Psoas muscle (tissue), 7 donors: ENCODE measurements at regions not wholly inside any gene's neighbourhood (a gene's known extent, or its start where the extent isn't known, plus 50 kb on each side); places are given as distances from the start of the nearest gene placed in this dataset.
A peak's percentile ranks its signal among the peaks of the same experiment; 100 is the strongest.

Source experiments
- ATAC-seq, 4 donors: fragments of 200-7000 bp; cut with Tn5 transposase; one replicate each; pipeline ENCODE4 v1.9.1; 2020; ENCODE audit warnings: moderate library complexity in 3 of 4, mild to moderate bottlenecking in 2 of 4
- DNase-seq, 2 donors: peaks; one replicate each; pipeline ENCODE4 v3.0.0-alpha.2; 2020
- H3K27ac ChIP-seq: fragments of 200-600 bp; one replicate; pipeline ENCODE4 v1.8.0; 2022
- H3K27me3 ChIP-seq, 3 donors: fragments of 200-600 bp in 1 of 3; one replicate each; pipeline versions ENCODE4 v1.6.1 to v1.8.0; 2013 to 2022; ENCODE audit warnings: low read length in 2 of 3, mild to moderate bottlenecking in 2 of 3, moderate library complexity in 1 of 3; ENCODE audit not compliant: insufficient read depth in 3 of 3
- H3K36me3 ChIP-seq, 2 donors: fragments of 200-600 bp in 1 of 2; one replicate each; pipeline versions ENCODE4 v1.6.1 to v1.8.0; 2013 to 2022; ENCODE audit warnings: low read depth in 1 of 2, mild to moderate bottlenecking in 1 of 2, moderate library complexity in 1 of 2; ENCODE audit not compliant: insufficient read depth in 1 of 2
- H3K4me1 ChIP-seq: fragments of 200-600 bp; one replicate; pipeline ENCODE4 v1.8.0; 2022
- H3K4me3 ChIP-seq: fragments of 200-600 bp; one replicate; pipeline ENCODE4 v1.8.0; 2022; ENCODE audit warnings: mild to moderate bottlenecking
- H3K9me3 ChIP-seq: fragments of 200-600 bp; one replicate; pipeline ENCODE4 v1.8.0; 2022
- WGBS, 3 donors: extraction: QIAGEN DNeasy Blood & Tissue Kit; methylation state at CpG; one replicate each; pipeline versions ENCODE4 v1.1.6 to v1.1.7; 2013; 5-methylcytosine and 5-hydroxymethylcytosine counted together
- intact Hi-C, 2 donors: fragments of 100-400 bp; cut with DNase I; formaldehyde crosslinking; loops; one replicate each; pipeline versions ENCODE4 v1.11.0 to v1.14.2; 2022
- TF ChIP-seq, protein P1 (sequence below): fragments of 200-600 bp; IDR thresholded peaks from one replicate; pipeline ENCODE4 v1.8.0; 2022; ENCODE audit warnings: antibody characterized with exemption
- donor health status: healthy with polysubstance abuse.
- donor health status: DM: no; HTN: no; CAD: no; lungs with moderate emphysema.
- donor health status: Bipolar disorder and iron deficiency.
- donor health status: healthy.
- donor health status: DM: yes; HTN: yes; CAD: no.
- donor health status: DM: no; HTN: no; CAD: no.
- donor health status: DM: yes; HTN: yes; CAD: no.

- WGBS, 3 donors = 86 to 94% (median 88%) methylated on average over 4 of the region's 4 CpGs
- TF ChIP-seq, protein P1, sequence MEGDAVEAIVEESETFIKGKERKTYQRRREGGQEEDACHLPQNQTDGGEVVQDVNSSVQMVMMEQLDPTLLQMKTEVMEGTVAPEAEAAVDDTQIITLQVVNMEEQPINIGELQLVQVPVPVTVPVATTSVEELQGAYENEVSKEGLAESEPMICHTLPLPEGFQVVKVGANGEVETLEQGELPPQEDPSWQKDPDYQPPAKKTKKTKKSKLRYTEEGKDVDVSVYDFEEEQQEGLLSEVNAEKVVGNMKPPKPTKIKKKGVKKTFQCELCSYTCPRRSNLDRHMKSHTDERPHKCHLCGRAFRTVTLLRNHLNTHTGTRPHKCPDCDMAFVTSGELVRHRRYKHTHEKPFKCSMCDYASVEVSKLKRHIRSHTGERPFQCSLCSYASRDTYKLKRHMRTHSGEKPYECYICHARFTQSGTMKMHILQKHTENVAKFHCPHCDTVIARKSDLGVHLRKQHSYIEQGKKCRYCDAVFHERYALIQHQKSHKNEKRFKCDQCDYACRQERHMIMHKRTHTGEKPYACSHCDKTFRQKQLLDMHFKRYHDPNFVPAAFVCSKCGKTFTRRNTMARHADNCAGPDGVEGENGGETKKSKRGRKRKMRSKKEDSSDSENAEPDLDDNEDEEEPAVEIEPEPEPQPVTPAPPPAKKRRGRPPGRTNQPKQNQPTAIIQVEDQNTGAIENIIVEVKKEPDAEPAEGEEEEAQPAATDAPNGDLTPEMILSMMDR = no peak
- Histone ChIP-seq H3K9me3 (no peaks in the 10 kb centered on the region), H3K36me3 (no peaks in the 10 kb centered on the region), H3K4me1 (no peaks in the 10 kb centered on the region), H3K4me3 (no peak overlapping the region), H3K27ac (no peak overlapping the region), H3K27me3 (no peaks in the 10 kb centered on the region)
- no peak for ATAC-seq
- intact Hi-C loops = no loop called here
- no peak for DNase-seq
Observed at GRCh38 chr10:10849306-10849705, 168.4 kb upstream of the CELF2 start.

DNA sequence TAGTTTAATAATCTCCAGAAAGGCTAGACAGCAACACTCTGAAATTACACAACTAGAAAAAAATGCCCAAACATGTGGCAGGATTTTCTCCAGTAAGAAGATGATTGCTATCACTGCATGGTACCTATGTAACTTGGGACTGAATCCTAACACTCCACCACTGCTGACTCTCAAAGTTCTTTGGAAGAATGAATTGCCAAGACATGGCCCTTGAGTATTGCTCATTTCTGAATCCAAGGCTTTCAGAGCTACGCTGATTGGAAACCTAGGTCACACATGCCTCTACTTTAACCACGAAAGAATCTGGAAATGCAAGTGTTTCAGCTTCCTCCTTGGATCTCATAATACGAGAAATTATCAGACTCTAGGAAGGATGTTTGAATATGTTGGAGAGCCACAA is 167.5 kb upstream of the CELF2 start:
- no peak for DNase-seq
- WGBS, 3 donors = 47 to 69% (median 59%) methylated on average over 3 of the region's 3 CpGs
- H3K27ac ChIP-seq = no peak overlapping the region

GRCh38 chr10:10852464-10852863 is 165.2 kb upstream of the CELF2 start:
- DNase-seq = no peak
- WGBS, 3 donors = 82 to 84% (median 84%) methylated on average over 4 of the region's 4 CpGs

More for the DNA sequence above, 167.5 kb upstream of the CELF2 start:
- Histone ChIP-seq H3K36me3 (no peaks in the 10 kb centered on the region), H3K4me3 (no peak overlapping the region), H3K27me3 (no peaks in the 10 kb centered on the region), H3K9me3 (no peaks in the 10 kb centered on the region), H3K4me1 (no peaks in the 10 kb centered on the region)
- ATAC-seq = peak in 3 of 4 donors; percentile 44 to 70 (median 67)
- TF ChIP-seq, protein P1 = no peak
- intact Hi-C loops = no loop called here

GRCh38 chr10:10853954-10854353 is 163.7 kb upstream of the CELF2 start:
- H3K9me3 ChIP-seq = no peaks in the 10 kb centered on the region
- H3K27me3 ChIP-seq = no peaks in the 10 kb centered on the region
- WGBS, 3 donors = 93 to 96% (median 94%) methylated on average over 3 of the region's 3 CpGs
- no peak overlapping the region for H3K27ac ChIP-seq
- H3K4me3 ChIP-seq = no peak overlapping the region
- TF ChIP-seq, protein P1 = no peak
- intact Hi-C loops = no loop called here
- no peaks in the 10 kb centered on the region for H3K36me3 ChIP-seq
- no peak for ATAC-seq
- no peaks in the 10 kb centered on the region for H3K4me1 ChIP-seq
- no peak for DNase-seq

More at GRCh38 chr10:10852464-10852863, 165.2 kb upstream of the CELF2 start:
- peak in 1 of 4 donors; percentile 35 for ATAC-seq
- Histone ChIP-seq H3K36me3 (no peaks in the 10 kb centered on the region), H3K27me3 (no peaks in the 10 kb centered on the region), H3K9me3 (no peaks in the 10 kb centered on the region), H3K4me1 (no peaks in the 10 kb centered on the region), H3K4me3 (no peak overlapping the region), H3K27ac (no peak overlapping the region)
- intact Hi-C loops = no loop called here
- TF ChIP-seq, protein P1 = no peak

DNA sequence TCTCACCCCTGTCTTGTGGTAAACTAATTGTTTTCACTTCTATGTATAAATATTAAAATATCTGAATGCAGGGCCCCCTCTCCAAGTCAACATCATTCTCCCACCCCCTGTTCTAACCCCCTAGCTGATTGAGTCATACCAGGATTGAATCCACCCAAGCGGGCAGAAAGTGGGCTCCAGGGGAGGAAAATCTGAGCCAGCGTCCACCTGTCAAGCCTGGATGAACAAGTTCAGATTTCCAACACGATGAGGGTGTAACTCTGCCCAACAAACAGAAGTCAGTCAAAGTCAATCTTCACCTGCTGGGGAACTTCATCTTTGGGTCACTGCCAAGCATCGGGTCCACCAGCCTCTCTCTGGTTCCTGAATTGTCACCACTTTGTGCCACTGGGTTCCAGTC is 162.9 kb upstream of the CELF2 start:
- 51 to 62% (median 59%) methylated on average over 4 of the region's 4 CpGs for WGBS, 3 donors
- no peaks in the 10 kb centered on the region for H3K4me1 ChIP-seq
- no peak overlapping the region for H3K4me3 ChIP-seq
- H3K27ac ChIP-seq = no peak overlapping the region
- H3K9me3 ChIP-seq = no peaks in the 10 kb centered on the region
- H3K27me3 ChIP-seq = no peaks in the 10 kb centered on the region
- DNase-seq = no peak
- TF ChIP-seq, protein P1 = no peak
- no peak for ATAC-seq
- no peaks in the 10 kb centered on the region for H3K36me3 ChIP-seq
- intact Hi-C loops = no loop called here
